Endothelial cell of umbilical vein (primary cell): ENCODE measurements at regions not wholly inside any gene's neighbourhood (a gene's known extent, or its start where the extent isn't known, plus 50 kb on each side); places are given as distances from the start of the nearest gene placed in this dataset.

ENCODE experiments used
- BruUV-seq: library from RNA; stranded (reverse); fragments of 400-500 nt; replicated peaks from 2 replicates; lab custom pipeline; 2021; lab: Mats Ljungman, UMichigan
- CTCF ChIA-PET: fragments of 300-600, 350-600 bp; sonication (Branson Sonifier 250); formaldehyde crosslinking; loops from one replicate; lab custom pipeline; 2021; ENCODE audit warnings: antibody characterized with exemption, inconsistent platforms; lab: Charles Lee
- POLR2A ChIA-PET: fragments of 300-600, 350-600 bp; sonication (Branson Sonifier 250); formaldehyde crosslinking; loops from one replicate; lab custom pipeline; 2021; ENCODE audit warnings: antibody characterized with exemption, inconsistent platforms; lab: Charles Lee
- DNase-seq: peaks from one replicate; pipeline ENCODE4 v3.0.0-alpha.2; 2011; ENCODE audit warnings: low read depth, low spot score
- FAIRE-seq: peaks from 2 replicates; lab custom pipeline; 2011; peaks lifted over from hg19 to GRCh38; lab: Jason Lieb, UNC
- H2AFZ ChIP-seq: 2 replicates; pipeline ENCODE4 v1.6.0; 2012; ENCODE audit warnings: low read depth, low read length, control low read depth, inconsistent platforms
- H3K27ac ChIP-seq: 2 replicates; pipeline ENCODE4 v1.5.1; 2011; ENCODE audit warnings: low read depth, mild to moderate bottlenecking, control low read depth, low read length, moderate library complexity; ENCODE audit not compliant: insufficient read depth
- H3K27me3 ChIP-seq, 2 experiments: 2 replicates each; pipeline versions ENCODE4 v1.6.0 to v1.6.1; 2011; ENCODE audit warnings: low read length in 2 of 2, mixed read lengths in 1 of 2; ENCODE audit not compliant: control insufficient read depth in 2 of 2, insufficient read depth in 2 of 2
- H3K36me3 ChIP-seq, 2 experiments: 2 replicates in 1 of 2; 3 replicates in 1 of 2; pipeline ENCODE4 v1.5.1; 2011; ENCODE audit warnings: low read length in 2 of 2, mild to moderate bottlenecking in 1 of 2, moderate library complexity in 1 of 2; ENCODE audit not compliant: control insufficient read depth in 2 of 2, insufficient read depth in 2 of 2; ENCODE audit errors: extremely low read depth in 1 of 2
- H3K4me1 ChIP-seq: 3 replicates; pipeline ENCODE4 v1.5.1; 2011; ENCODE audit warnings: mild to moderate bottlenecking, low read length; ENCODE audit not compliant: control insufficient read depth, insufficient read depth; ENCODE audit errors: extremely low read depth
- H3K4me2 ChIP-seq: 2 replicates; pipeline ENCODE4 v1.6.1; 2011; ENCODE audit warnings: low read length, control low read depth, mixed read lengths; ENCODE audit not compliant: insufficient read depth
- H3K4me3 ChIP-seq, 3 experiments: fragments of 200-600 bp in 1 of 3; sonication (generic), shearing (Covaris generic) in 1 of 3; replicated peaks in 1 of 3; 2 replicates each; pipeline ENCODE4 v1.5.1; 2011 to 2016; ENCODE audit warnings: control low read depth in 3 of 3, low read length in 3 of 3, mild to moderate bottlenecking in 2 of 3, inconsistent platforms in 1 of 3, low read depth in 1 of 3, moderate library complexity in 1 of 3; ENCODE audit not compliant: insufficient read depth in 1 of 3
- H3K79me2 ChIP-seq: 2 replicates; pipeline ENCODE4 v1.6.0; 2012; ENCODE audit warnings: low read length, inconsistent platforms; ENCODE audit not compliant: control insufficient read depth, insufficient read depth
- H3K9ac ChIP-seq: replicated peaks from 2 replicates; pipeline ENCODE3; 2011; ENCODE audit warnings: low read length, control low read depth; ENCODE audit not compliant: insufficient read depth; ENCODE audit errors: extremely low read depth
- H3K9me1 ChIP-seq: replicated peaks from 3 replicates; pipeline ENCODE4 v1.6.0; 2011; ENCODE audit warnings: mild to moderate bottlenecking, low read length; ENCODE audit not compliant: control insufficient read depth, insufficient read depth; ENCODE audit errors: extremely low read depth
- H3K9me3 ChIP-seq: replicated peaks from 2 replicates; pipeline ENCODE4 v1.5.1; 2012; ENCODE audit warnings: low read length, inconsistent platforms; ENCODE audit not compliant: control insufficient read depth, insufficient read depth
- H4K20me1 ChIP-seq: replicated peaks from 2 replicates; pipeline ENCODE3; 2011; ENCODE audit warnings: mild to moderate bottlenecking, low read length; ENCODE audit not compliant: control insufficient read depth, insufficient read depth; ENCODE audit errors: extremely low read depth
- MYC ChIP-seq: IDR thresholded peaks from one replicate; pipeline ENCODE4 v1.6.1; 2011; ENCODE audit warnings: mild to moderate bottlenecking, low read depth, low read length
- dilution Hi-C: fragments of 300-500 bp; cut with MboI; formaldehyde crosslinking; loops from one replicate; pipeline ENCODE4 v1.15.0; 2019; ENCODE audit warnings: low sequenced_read_pairs; ENCODE audit not compliant: extremely low pct_ligation_motif_present
- intact Hi-C: fragments of 100-400 bp; cut with micrococcal nuclease; formaldehyde crosslinking; loops from one replicate; pipeline ENCODE4 v1.10.0; 2022
- TF ChIP-seq, protein P1 (sequence below): IDR thresholded peaks from 2 replicates; pipeline ENCODE4 v1.6.1; 2011; ENCODE audit not compliant: insufficient read depth, insufficient read length
- TF ChIP-seq, protein P2 (sequence below), 2 donors: IDR thresholded peaks; 1 replicate in 1 of 2; 2 replicates in 1 of 2; pipeline ENCODE4 v1.5.1; 2011; ENCODE audit warnings: low read length in 2 of 2, mild to moderate bottlenecking in 2 of 2, moderate library complexity in 2 of 2, control low read depth in 1 of 2, inconsistent platforms in 1 of 2, low read depth in 1 of 2; ENCODE audit not compliant: insufficient read depth in 1 of 2; ENCODE audit errors: extremely low read depth in 1 of 2

DNA sequence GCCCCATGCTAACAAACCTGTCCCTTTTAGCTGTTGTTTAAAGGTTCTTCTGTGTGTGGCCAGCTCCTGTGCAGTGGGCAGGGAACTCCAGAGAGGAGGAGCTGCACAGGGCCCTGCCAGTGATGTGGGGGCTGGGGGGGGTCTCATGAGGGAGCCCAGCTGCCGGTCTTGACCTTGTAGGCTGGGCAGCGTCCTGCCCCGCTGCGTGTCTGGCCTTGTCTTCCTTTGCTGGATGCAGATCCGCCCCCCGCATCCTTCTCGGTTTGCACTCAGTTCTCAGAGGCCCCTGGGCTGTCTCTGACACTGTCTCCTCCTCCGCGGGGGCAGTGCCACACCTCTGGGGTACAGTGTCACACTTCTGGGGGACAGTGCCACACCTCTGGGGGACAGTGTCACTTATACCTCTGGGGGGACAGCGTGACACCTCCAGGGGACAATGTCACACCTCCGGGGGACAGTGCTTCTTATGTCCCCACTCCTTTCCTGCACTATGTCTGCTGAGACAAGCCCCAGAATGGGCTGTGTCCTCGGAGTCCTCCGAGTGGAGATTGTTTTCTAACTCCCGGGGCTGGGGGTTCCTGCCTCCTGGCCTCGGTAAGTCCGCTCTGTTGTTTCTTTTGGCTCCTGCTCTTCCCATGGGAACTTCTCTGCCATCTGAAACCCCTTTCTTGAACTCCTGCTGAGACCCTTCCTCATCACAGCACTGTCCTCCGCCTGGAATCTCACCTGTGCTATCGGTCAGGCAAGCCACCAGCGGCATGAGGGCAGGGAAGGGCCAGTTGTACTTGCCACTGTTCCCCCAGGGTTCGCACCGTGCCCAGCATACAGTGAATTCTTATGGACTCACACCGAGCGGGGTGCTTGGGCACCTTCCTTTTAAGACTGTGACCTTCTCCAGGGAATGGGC, 788.3 kb downstream of the TBC1D22A start:
- DNase-seq: no peak
- peaks cover 11% of the 10 kb centered on the region for H3K9me3 ChIP-seq
- TF ChIP-seq, protein P1, sequence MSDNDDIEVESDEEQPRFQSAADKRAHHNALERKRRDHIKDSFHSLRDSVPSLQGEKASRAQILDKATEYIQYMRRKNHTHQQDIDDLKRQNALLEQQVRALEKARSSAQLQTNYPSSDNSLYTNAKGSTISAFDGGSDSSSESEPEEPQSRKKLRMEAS: no peak
- no peak for TF ChIP-seq MYC
- TF ChIP-seq, protein P2, sequence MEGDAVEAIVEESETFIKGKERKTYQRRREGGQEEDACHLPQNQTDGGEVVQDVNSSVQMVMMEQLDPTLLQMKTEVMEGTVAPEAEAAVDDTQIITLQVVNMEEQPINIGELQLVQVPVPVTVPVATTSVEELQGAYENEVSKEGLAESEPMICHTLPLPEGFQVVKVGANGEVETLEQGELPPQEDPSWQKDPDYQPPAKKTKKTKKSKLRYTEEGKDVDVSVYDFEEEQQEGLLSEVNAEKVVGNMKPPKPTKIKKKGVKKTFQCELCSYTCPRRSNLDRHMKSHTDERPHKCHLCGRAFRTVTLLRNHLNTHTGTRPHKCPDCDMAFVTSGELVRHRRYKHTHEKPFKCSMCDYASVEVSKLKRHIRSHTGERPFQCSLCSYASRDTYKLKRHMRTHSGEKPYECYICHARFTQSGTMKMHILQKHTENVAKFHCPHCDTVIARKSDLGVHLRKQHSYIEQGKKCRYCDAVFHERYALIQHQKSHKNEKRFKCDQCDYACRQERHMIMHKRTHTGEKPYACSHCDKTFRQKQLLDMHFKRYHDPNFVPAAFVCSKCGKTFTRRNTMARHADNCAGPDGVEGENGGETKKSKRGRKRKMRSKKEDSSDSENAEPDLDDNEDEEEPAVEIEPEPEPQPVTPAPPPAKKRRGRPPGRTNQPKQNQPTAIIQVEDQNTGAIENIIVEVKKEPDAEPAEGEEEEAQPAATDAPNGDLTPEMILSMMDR (IDR thresholded peaks at IDR 0.05; ENCODE audit: extremely low read depth in 1 of 2, insufficient read depth in 1 of 2, low read depth in 1 of 2, low read length in 2 of 2): no peak

More for the DNA sequence above, 788.3 kb downstream of the TBC1D22A start:
- Histone ChIP-seq H3K27ac (no peak overlapping the region), H3K79me2 (no peaks in the 10 kb centered on the region), H3K36me3 (no peaks in the 10 kb centered on the region), H3K9ac (no peak overlapping the region), H3K4me3 (no peak overlapping the region), H2AFZ (no peak overlapping the region), H3K9me1 (no peaks in the 10 kb centered on the region), H3K27me3 (no peaks in the 10 kb centered on the region), H3K4me2 (no peak overlapping the region), H3K4me1 (no peaks in the 10 kb centered on the region), H4K20me1 (no peaks in the 10 kb centered on the region)
- no TSS peak for BruUV-seq
- intact Hi-C loops: no loop called here
- ChIA-PET POLR2A (no interaction called here), CTCF (no interaction called here)
- dilution Hi-C loops: no loop called here
- no peak for FAIRE-seq
